Stimulated activated CD8-positive, alpha-beta memory T cell treated with anti-CD3 and anti-CD28 coated beads, Interleukin-2, amount 100 ng/mL, for 48 hours (primary cell): ENCODE measurements at regions not wholly inside any gene's neighbourhood (a gene's known extent, or its start where the extent isn't known, plus 50 kb on each side); places are given as distances from the start of the nearest gene placed in this dataset.

Experiments
- DNase-seq, 2 donors: peaks; one replicate each; pipeline ENCODE4 v3.0.0-alpha.2; 2020; ENCODE audit warnings: low read depth in 2 of 2

- no peak for DNase-seq
Measured at GRCh38 chr3:175879417-175879816, 1020.3 kb downstream of the NAALADL2 start.

GRCh38 chr3:175869404-175869803 is 1010.3 kb downstream of the NAALADL2 start:
- no peak for DNase-seq

- DNase-seq, result no peak
Measured at GRCh38 chr3:175868626-175869025, 1009.5 kb downstream of the NAALADL2 start.

GRCh38 chr3:175865724-175866123 is 1006.6 kb downstream of the NAALADL2 start:
- DNase-seq, result no peak

- no peak for DNase-seq
Measured at GRCh38 chr3:175861916-175862315, 1002.8 kb downstream of the NAALADL2 start.
